Gastroesophageal sphincter (tissue), 2 donors: ENCODE measurements at regions not wholly inside any gene's neighbourhood (a gene's known extent, or its start where the extent isn't known, plus 50 kb on each side); places are given as distances from the start of the nearest gene placed in this dataset.

Experiments used
- EP300 ChIP-seq: sonication (generic); formaldehyde crosslinking; IDR thresholded peaks from one replicate; pipeline ENCODE4 v1.6.1; 2017; ENCODE audit warnings: antibody characterized with exemption, mild to moderate bottlenecking
- POLR2A ChIP-seq, 2 donors: fragments of 450-650 bp; IDR thresholded peaks; one replicate each; pipeline ENCODE4 v1.6.1; 2017; ENCODE audit warnings: antibody characterized with exemption in 2 of 2, mild to moderate bottlenecking in 2 of 2, moderate library complexity in 1 of 2

- no peak for TF ChIP-seq EP300
- no peak for TF ChIP-seq POLR2A (IDR thresholded peaks at IDR 0.05)
Measured at GRCh38 chr15:38059665-38060064, 125.2 kb downstream of the TMCO5A start.
